Karpas-422 (cell line): ENCODE measurements at regions not wholly inside any gene's neighbourhood (a gene's known extent, or its start where the extent isn't known, plus 50 kb on each side); places are given as distances from the start of the nearest gene placed in this dataset.

Experiments
- DNase-seq: peaks from one replicate; pipeline ENCODE4 v3.0.0-alpha.2; 2015
- H2AFZ ChIP-seq: fragments of 200-600 bp; sonication (generic); 2 replicates; pipeline ENCODE4 v1.6.1; 2014; ENCODE audit warnings: antibody characterized with exemption, low read length, mixed read lengths
- H3K27ac ChIP-seq: fragments of 200-600 bp; sonication (generic); 2 replicates; pipeline ENCODE4 v1.5.1; 2014; ENCODE audit warnings: mild to moderate bottlenecking, low read length, moderate library complexity
- H3K27me3 ChIP-seq: fragments of 200-600 bp; sonication (generic); 2 replicates; pipeline ENCODE4 v1.6.1; 2014; ENCODE audit warnings: low read length, mixed read lengths
- H3K36me3 ChIP-seq: fragments of 200-600 bp; sonication (generic); 2 replicates; pipeline ENCODE4 v1.6.1; 2014; ENCODE audit warnings: low read length, mixed read lengths; ENCODE audit not compliant: insufficient read depth
- H3K4me1 ChIP-seq: fragments of 200-600 bp; sonication (generic); 2 replicates; pipeline ENCODE4 v1.6.1; 2014; ENCODE audit warnings: mild to moderate bottlenecking, low read length, mixed read lengths
- H3K4me2 ChIP-seq: fragments of 200-600 bp; sonication (generic); 2 replicates; pipeline ENCODE4 v1.6.1; 2014; ENCODE audit warnings: low read length, low read depth, mild to moderate bottlenecking; ENCODE audit not compliant: poor library complexity, severe bottlenecking
- H3K4me3 ChIP-seq: fragments of 200-600 bp; sonication (generic); 2 replicates; pipeline ENCODE4 v1.5.1; 2014; ENCODE audit warnings: mild to moderate bottlenecking, antibody characterized with exemption, low read length, mixed read lengths
- H3K79me2 ChIP-seq: fragments of 200-600 bp; sonication (generic); 2 replicates; pipeline ENCODE4 v1.6.1; 2014; ENCODE audit warnings: mild to moderate bottlenecking, low read length, mixed read lengths
- H3K9ac ChIP-seq: fragments of 200-600 bp; sonication (generic); 2 replicates; pipeline ENCODE4 v1.6.0; 2014; ENCODE audit warnings: low read length
- H3K9me2 ChIP-seq: fragments of 200-600 bp; sonication (generic), shearing (Covaris generic); replicated peaks from 2 replicates; pipeline ENCODE4 v1.6.0; 2014; ENCODE audit warnings: mild to moderate bottlenecking, low read length, moderate library complexity; ENCODE audit not compliant: insufficient read depth
- H3K9me3 ChIP-seq: fragments of 300-700, 200-600 bp; sonication (generic); 2 replicates; pipeline ENCODE4 v1.6.1; 2014; ENCODE audit warnings: low read length, mixed read lengths
- H4K20me1 ChIP-seq: fragments of 200-600 bp; sonication (generic); 2 replicates; pipeline ENCODE4 v1.6.1; 2014; ENCODE audit warnings: mild to moderate bottlenecking, antibody characterized with exemption, low read length, low read depth; ENCODE audit not compliant: insufficient read depth

- Histone ChIP-seq H3K4me2 (no peak overlapping the region), H3K36me3 (no peaks in the 10 kb centered on the region), H3K9me2 (no peaks in the 10 kb centered on the region), H3K27ac (no peak overlapping the region), H3K9me3 (no peaks in the 10 kb centered on the region), H3K27me3 (no peaks in the 10 kb centered on the region), H3K9ac (no peak overlapping the region), H2AFZ (no peak overlapping the region), H4K20me1 (no peaks in the 10 kb centered on the region), H3K4me1 (no peaks in the 10 kb centered on the region), H3K79me2 (no peaks in the 10 kb centered on the region), H3K4me3 (no peak overlapping the region)
- DNase-seq, result no peak
These were observed 100.3 kb upstream of the RPL34 start for GRCh38 chr4:108519911-108520601.

GRCh38 chr4:108519208-108519833 is 101.1 kb upstream of the RPL34 start:
- H4K20me1 ChIP-seq, result no peaks in the 10 kb centered on the region
- H3K27ac ChIP-seq, result no peak overlapping the region
- no peaks in the 10 kb centered on the region for H3K36me3 ChIP-seq
- H3K9ac ChIP-seq, result no peak overlapping the region
- no peak overlapping the region for H3K4me2 ChIP-seq
- H3K27me3 ChIP-seq, result no peaks in the 10 kb centered on the region
- no peak overlapping the region for H2AFZ ChIP-seq
- DNase-seq, result no peak
- H3K9me3 ChIP-seq, result no peaks in the 10 kb centered on the region
- H3K79me2 ChIP-seq, result no peaks in the 10 kb centered on the region
- H3K4me1 ChIP-seq, result no peaks in the 10 kb centered on the region
- H3K9me2 ChIP-seq, result no peaks in the 10 kb centered on the region
- H3K4me3 ChIP-seq, result no peak overlapping the region

- Histone ChIP-seq H3K9me3 (no peaks in the 10 kb centered on the region), H3K4me3 (no peak overlapping the region), H3K9ac (no peak overlapping the region), H3K36me3 (no peaks in the 10 kb centered on the region), H3K79me2 (no peaks in the 10 kb centered on the region), H2AFZ (no peak overlapping the region), H3K4me2 (no peak overlapping the region), H4K20me1 (no peaks in the 10 kb centered on the region), H3K27me3 (no peaks in the 10 kb centered on the region), H3K9me2 (no peaks in the 10 kb centered on the region), H3K4me1 (no peaks in the 10 kb centered on the region), H3K27ac (no peak overlapping the region)
- DNase-seq, result no peak
These were observed 107.5 kb upstream of the RPL34 start for GRCh38 chr4:108512615-108513505.

- no peaks in the 10 kb centered on the region for H3K9me3 ChIP-seq
- H3K27me3 ChIP-seq, result no peaks in the 10 kb centered on the region
- DNase-seq, result no peak
- no peaks in the 10 kb centered on the region for H3K9me2 ChIP-seq
- H3K4me1 ChIP-seq, result no peaks in the 10 kb centered on the region
- H3K79me2 ChIP-seq, result no peaks in the 10 kb centered on the region
- no peak overlapping the region for H3K27ac ChIP-seq
- no peak overlapping the region for H3K4me2 ChIP-seq
- H4K20me1 ChIP-seq, result no peaks in the 10 kb centered on the region
- H2AFZ ChIP-seq, result no peak overlapping the region
- no peaks in the 10 kb centered on the region for H3K36me3 ChIP-seq
- no peak overlapping the region for H3K9ac ChIP-seq
- no peak overlapping the region for H3K4me3 ChIP-seq
These were observed 108.8 kb upstream of the RPL34 start for GRCh38 chr4:108511618-108512017.

- H3K79me2 ChIP-seq, result no peaks in the 10 kb centered on the region
- H3K36me3 ChIP-seq, result no peaks in the 10 kb centered on the region
- H3K27ac ChIP-seq, result no peak overlapping the region
- H3K4me3 ChIP-seq, result no peak overlapping the region
- no peaks in the 10 kb centered on the region for H3K4me1 ChIP-seq
- no peak overlapping the region for H3K9ac ChIP-seq
- H3K9me2 ChIP-seq, result no peaks in the 10 kb centered on the region
- no peaks in the 10 kb centered on the region for H3K9me3 ChIP-seq
- no peaks in the 10 kb centered on the region for H3K27me3 ChIP-seq
- no peak overlapping the region for H2AFZ ChIP-seq
- no peak for DNase-seq
- H4K20me1 ChIP-seq, result no peaks in the 10 kb centered on the region
- H3K4me2 ChIP-seq, result no peak overlapping the region
These were observed 118.0 kb upstream of the RPL34 start for GRCh38 chr4:108502356-108502755.

- H3K27me3 ChIP-seq, result no peaks in the 10 kb centered on the region
- no peaks in the 10 kb centered on the region for H3K36me3 ChIP-seq
These were observed 121.5 kb upstream of the RPL34 start for GRCh38 chr4:108498925-108499324.

GRCh38 chr4:108493596-108493931 is 126.8 kb upstream of the RPL34 start:
- Histone ChIP-seq H3K27me3 (no peaks in the 10 kb centered on the region), H3K36me3 (no peaks in the 10 kb centered on the region), H3K79me2 (no peaks in the 10 kb centered on the region), H3K9me3 (peaks cover 9% of the 10 kb centered on the region), H3K9ac (no peak overlapping the region), H3K4me3 (no peak overlapping the region), H3K4me1 (no peaks in the 10 kb centered on the region), H4K20me1 (no peaks in the 10 kb centered on the region), H3K27ac (no peak overlapping the region), H2AFZ (no peak overlapping the region), H3K4me2 (no peak overlapping the region), H3K9me2 (0 out of 2 replicates have a peak, but pooled peaks cover 7% of the 10 kb centered on the region)
- DNase-seq, result no peak

More at GRCh38 chr4:108498925-108499324, 121.5 kb upstream of the RPL34 start:
- H3K9me3 ChIP-seq, result peaks cover 2% of the 10 kb centered on the region; the same call in 1 of the 2 replicates
- 0 out of 2 replicates have a peak, but pooled peaks cover 7% of the 10 kb centered on the region for H3K9me2 ChIP-seq
- DNase-seq, result no peak
- H3K4me3 ChIP-seq, result no peak overlapping the region
- H3K27ac ChIP-seq, result no peak overlapping the region
- H4K20me1 ChIP-seq, result no peaks in the 10 kb centered on the region
- no peak overlapping the region for H3K9ac ChIP-seq
- H3K4me1 ChIP-seq, result no peaks in the 10 kb centered on the region
- no peak overlapping the region for H3K4me2 ChIP-seq
- H2AFZ ChIP-seq, result no peak overlapping the region
- no peaks in the 10 kb centered on the region for H3K79me2 ChIP-seq
